Common myeloid progenitor, CD34-positive (primary cell): ENCODE measurements at regions not wholly inside any gene's neighbourhood (a gene's known extent, or its start where the extent isn't known, plus 50 kb on each side); places are given as distances from the start of the nearest gene placed in this dataset.

Source experiments
- CTCF ChIA-PET: fragments of 350-600 bp; sonication (Branson Sonifier 250); formaldehyde crosslinking; loops from one replicate; lab custom pipeline; 2021; ENCODE audit warnings: antibody characterized with exemption; lab: Charles Lee
- POLR2A ChIA-PET: fragments of 350-600 bp; sonication (Branson Sonifier 250); formaldehyde crosslinking; loops from one replicate; lab custom pipeline; 2021; ENCODE audit warnings: antibody characterized with exemption; lab: Charles Lee
- DNase-seq, 3 donors: peaks; one replicate each; pipeline versions ENCODE4 v3.0.0 to v3.0.0-alpha.2; 2013
- H3K27ac ChIP-seq, 2 experiments: 1 replicate in 1 of 2; 2 replicates in 1 of 2; pipeline ENCODE4 v1.7.0; 2013; ENCODE audit warnings: inconsistent platforms in 2 of 2, low read length in 2 of 2, mild to moderate bottlenecking in 2 of 2, low read depth in 1 of 2, moderate library complexity in 1 of 2; ENCODE audit not compliant: severe bottlenecking in 2 of 2, insufficient read depth in 1 of 2, poor library complexity in 1 of 2
- H3K27me3 ChIP-seq, 5 experiments: replicated peaks in 2 of 5; 1 replicate in 3 of 5; 2 replicates in 2 of 5; pipeline versions ENCODE4 v1.6.1 to v1.7.0; 2013; ENCODE audit warnings: low read length in 4 of 5, mild to moderate bottlenecking in 2 of 5, moderate library complexity in 2 of 5, inconsistent platforms in 1 of 5; ENCODE audit not compliant: insufficient read depth in 5 of 5, control insufficient read depth in 4 of 5
- H3K36me3 ChIP-seq, 4 experiments: 1 replicate in 2 of 4; 2 replicates in 2 of 4; pipeline versions ENCODE4 v1.6.1 to v1.7.0; 2013; ENCODE audit warnings: low read length in 3 of 4, control low read depth in 1 of 4, mild to moderate bottlenecking in 1 of 4; ENCODE audit not compliant: control insufficient read depth in 4 of 4, insufficient read depth in 4 of 4
- H3K4me1 ChIP-seq, 4 experiments: 1 replicate in 3 of 4; 2 replicates in 1 of 4; pipeline versions ENCODE4 v1.6.1 to v1.7.1; 2013; ENCODE audit warnings: low read length in 3 of 4, mild to moderate bottlenecking in 3 of 4, control low read depth in 1 of 4, inconsistent platforms in 1 of 4, moderate library complexity in 1 of 4; ENCODE audit not compliant: control insufficient read depth in 4 of 4, insufficient read depth in 4 of 4; ENCODE audit errors: control extremely low read depth in 1 of 4
- H3K4me3 ChIP-seq, 7 experiments: 1 replicate in 4 of 7; 2 replicates in 3 of 7; pipeline versions ENCODE4 v1.5.1 to v1.7.0; 2013; ENCODE audit warnings: mild to moderate bottlenecking in 7 of 7, low read length in 6 of 7, moderate library complexity in 6 of 7, inconsistent platforms in 2 of 7, low read depth in 2 of 7, control low read depth in 1 of 7; ENCODE audit not compliant: insufficient read depth in 4 of 7, control insufficient read depth in 1 of 7; ENCODE audit errors: extremely low read depth in 1 of 7
- H3K9me3 ChIP-seq, 5 experiments: 1 replicate in 4 of 5; 2 replicates in 1 of 5; pipeline versions ENCODE4 v1.6.1 to v1.7.1; 2013; ENCODE audit warnings: low read length in 4 of 5, mild to moderate bottlenecking in 2 of 5, inconsistent platforms in 1 of 5, low read depth in 1 of 5, moderate library complexity in 1 of 5; ENCODE audit not compliant: control insufficient read depth in 4 of 5, insufficient read depth in 2 of 5; ENCODE audit errors: control extremely low read depth in 1 of 5
- WGBS: methylation state at CpG from one replicate; pipeline ENCODE4 v1.1.5; 2013; ENCODE audit not compliant: insufficient coverage; 5-methylcytosine and 5-hydroxymethylcytosine counted together

DNA sequence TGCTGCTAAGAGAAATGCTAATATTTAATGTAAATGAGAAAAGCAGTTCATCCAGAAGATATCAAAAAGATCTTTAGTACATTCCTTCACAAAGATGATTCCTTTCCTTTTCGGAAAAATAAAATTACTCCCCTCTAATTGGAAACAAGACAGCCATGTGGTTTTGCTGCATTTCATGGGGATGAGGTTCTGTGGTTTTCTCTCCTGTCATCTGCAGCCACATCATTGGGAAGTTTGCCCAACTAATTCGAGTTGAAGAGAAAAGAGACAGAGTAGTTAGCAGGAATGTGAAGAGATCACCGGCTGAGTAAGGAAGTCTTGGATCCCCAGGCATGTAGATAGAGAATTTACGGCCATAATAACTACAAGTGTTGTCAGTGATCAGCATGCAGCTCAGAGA lies 122.1 kb downstream of the CYSLTR2 start:
- no peak overlapping the region for H3K4me3 ChIP-seq
- CTCF ChIA-PET, result interaction anchor here (0.9 kb wide), 1 partner anchor 179 kb away, joined by 3 read pairs; no protein-coding TSS in a partner anchor

GRCh38 chr13:48776401-48776800 lies 122.7 kb downstream of the CYSLTR2 start:
- no peak for DNase-seq
- POLR2A ChIA-PET, result no interaction called here
- no CpG with 5 or more reads among the region's 1 CpG for WGBS
- CTCF ChIA-PET, result no interaction called here
- no peaks in the 10 kb centered on the region for H3K27me3 ChIP-seq
- no peak overlapping the region for H3K27ac ChIP-seq
- H3K4me3 ChIP-seq, result no peak overlapping the region
- no peaks in the 10 kb centered on the region for H3K36me3 ChIP-seq
- peaks cover 0 to 22% (median 4%) of the 10 kb centered on the region in 5 experiments for H3K9me3 ChIP-seq
- H3K4me1 ChIP-seq, result peaks cover 0 to 9% (median 0%) of the 10 kb centered on the region in 4 experiments

More for the DNA sequence above, 122.1 kb downstream of the CYSLTR2 start:
- 57% methylated on average over 2 of the region's 4 CpGs for WGBS
- Histone ChIP-seq H3K36me3 (no peaks in the 10 kb centered on the region), H3K27ac (no peak overlapping the region), H3K4me1 (peaks cover 0 to 9% (median 0%) of the 10 kb centered on the region in 4 experiments), H3K27me3 (no peaks in the 10 kb centered on the region), H3K9me3 (peaks cover 0 to 16% (median 4%) of the 10 kb centered on the region in 5 experiments)
- no peak for DNase-seq
- POLR2A ChIA-PET, result no interaction called here

DNA sequence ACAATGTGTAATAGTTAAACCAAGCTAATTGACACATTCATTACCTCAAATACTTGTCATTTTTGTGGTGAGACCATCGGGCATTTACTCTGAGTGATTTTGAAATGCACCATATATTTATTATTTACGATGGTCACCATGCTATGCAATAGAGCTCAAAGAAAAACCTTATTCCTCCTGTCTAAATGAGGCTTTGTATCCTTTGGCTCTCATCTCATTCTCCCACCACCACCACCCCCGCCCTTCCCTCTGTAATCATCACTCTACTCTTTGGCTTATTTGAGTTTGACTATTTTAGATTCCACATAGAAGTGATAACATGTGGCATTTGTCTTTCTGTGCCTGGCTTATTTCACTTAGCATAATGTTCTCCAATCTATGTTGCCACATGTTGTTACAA lies 124.9 kb downstream of the CYSLTR2 start:
- Histone ChIP-seq H3K27ac (no peak overlapping the region), H3K9me3 (peaks cover 2 to 30% (median 11%) of the 10 kb centered on the region in 5 experiments), H3K27me3 (no peaks in the 10 kb centered on the region), H3K4me1 (peaks cover 0 to 6% (median 0%) of the 10 kb centered on the region in 4 experiments), H3K36me3 (no peaks in the 10 kb centered on the region), H3K4me3 (no peak overlapping the region)
- 80% methylated on average over 1 of the region's 3 CpGs for WGBS
- ChIA-PET POLR2A (no interaction called here), CTCF (no interaction called here)
- DNase-seq, result no peak

GRCh38 chr13:48780713-48781341 lies 127.1 kb downstream of the CYSLTR2 start:
- no peak overlapping the region for H3K27ac ChIP-seq
- ChIA-PET POLR2A (no interaction called here), CTCF (no interaction called here)
- H3K4me1 ChIP-seq, result peaks cover 0 to 11% (median 0%) of the 10 kb centered on the region in 4 experiments
- no peak overlapping the region for H3K4me3 ChIP-seq
- peaks cover 2 to 30% (median 11%) of the 10 kb centered on the region in 5 experiments for H3K9me3 ChIP-seq
- no peaks in the 10 kb centered on the region for H3K27me3 ChIP-seq
- DNase-seq, result peak in 2 of 3 donors; percentile 27 to 46
- H3K36me3 ChIP-seq, result no peaks in the 10 kb centered on the region
- 100% methylated on average over 1 of the region's 2 CpGs for WGBS

GRCh38 chr13:48782429-48782840 lies 128.7 kb downstream of the CYSLTR2 start:
- 100% methylated on average over 2 of the region's 3 CpGs for WGBS
- Histone ChIP-seq H3K27me3 (no peaks in the 10 kb centered on the region), H3K36me3 (no peaks in the 10 kb centered on the region), H3K4me3 (no peak overlapping the region), H3K4me1 (peaks cover 0 to 11% (median 0%) of the 10 kb centered on the region in 4 experiments), H3K9me3 (peaks cover 2 to 30% (median 11%) of the 10 kb centered on the region in 5 experiments), H3K27ac (no peak overlapping the region)
- no peak for DNase-seq
- ChIA-PET CTCF (interaction anchor here (0.9 to 1.2 kb wide), 4 partner anchors 12 to 188 kb away, joined by 3 to 5 read pairs (median 3); no protein-coding TSS in a partner anchor), POLR2A (interaction anchor here (0.6 kb wide), 2 partner anchors 148 to 246 kb away, joined by 3 read pairs; no protein-coding TSS in a partner anchor)

- Histone ChIP-seq H3K27ac (no peak overlapping the region), H3K27me3 (no peaks in the 10 kb centered on the region), H3K4me1 (peaks cover 0 to 11% (median 0%) of the 10 kb centered on the region in 4 experiments), H3K4me3 (no peak overlapping the region), H3K36me3 (no peaks in the 10 kb centered on the region), H3K9me3 (peaks cover 2 to 27% (median 11%) of the 10 kb centered on the region in 5 experiments)
- DNase-seq, result peak; percentile 22 to 65 (median 63)
- CTCF ChIA-PET, result interaction anchor here (1.9 kb wide), 1 partner anchor 11 kb away, joined by 7 read pairs; no protein-coding TSS in a partner anchor
- 78% methylated on average over 7 of the region's 7 CpGs for WGBS
- POLR2A ChIA-PET, result no interaction called here
Observed at GRCh38 chr13:48783181-48783630, 129.5 kb downstream of the CYSLTR2 start.

GRCh38 chr13:48783695-48784230 lies 130.0 kb downstream of the CYSLTR2 start:
- H3K27ac ChIP-seq, result no peak overlapping the region
- CTCF ChIA-PET, result interaction anchor here (1.9 kb wide), 1 partner anchor 10 kb away, joined by 7 read pairs; no protein-coding TSS in a partner anchor
- 97% methylated on average over 4 of the region's 4 CpGs for WGBS

More at GRCh38 chr13:48783695-48784230, 130.0 kb downstream of the CYSLTR2 start:
- Histone ChIP-seq H3K4me3 (no peak overlapping the region), H3K27me3 (no peaks in the 10 kb centered on the region), H3K9me3 (peaks cover 2 to 26% (median 11%) of the 10 kb centered on the region in 5 experiments), H3K4me1 (peaks cover 0 to 11% (median 0%) of the 10 kb centered on the region in 4 experiments), H3K36me3 (no peaks in the 10 kb centered on the region)
- no peak for DNase-seq
- POLR2A ChIA-PET, result no interaction called here
